A673 (cell line): ENCODE measurements at regions not wholly inside any gene's neighbourhood (a gene's known extent, or its start where the extent isn't known, plus 50 kb on each side); places are given as distances from the start of the nearest gene placed in this dataset.

Experiments used
- BruUV-seq: library from RNA; stranded (reverse); fragments of 400-500 nt; replicated peaks from 2 replicates; lab custom pipeline; 2021; lab: Mats Ljungman, UMichigan
- CTCF ChIA-PET: fragments of 300-600 bp; sonication (Branson Sonifier 250); formaldehyde crosslinking; loops from one replicate; lab custom pipeline; 2022; ENCODE audit warnings: antibody characterized with exemption; lab: Charles Lee
- POLR2A ChIA-PET: fragments of 300-600 bp; sonication (Branson Sonifier 250); formaldehyde crosslinking; loops from one replicate; lab custom pipeline; 2022; ENCODE audit warnings: antibody characterized with exemption; ENCODE audit not compliant: low non-redundant PET; lab: Charles Lee
- DNase-seq: peaks from one replicate; pipeline ENCODE4 v3.0.0-alpha.2; 2015; ENCODE audit warnings: low spot score
- H3K27ac ChIP-seq: fragments of 200-600 bp; sonication (generic); 2 replicates; pipeline ENCODE4 v1.5.1; 2016; ENCODE audit warnings: mixed run types, low read depth, mild to moderate bottlenecking, mixed read lengths, antibody characterized with exemption, low read length; ENCODE audit not compliant: poor library complexity, severe bottlenecking
- H3K27me3 ChIP-seq: fragments of 200-600 bp; sonication (generic); replicated peaks from 2 replicates; pipeline ENCODE4 v1.6.1; 2017; ENCODE audit warnings: mixed run types, low read depth, mild to moderate bottlenecking, mixed read lengths, antibody characterized with exemption, low read length; ENCODE audit not compliant: insufficient read depth, poor library complexity
- H3K36me3 ChIP-seq: fragments of 200-600 bp; sonication (generic); 2 replicates; pipeline ENCODE4 v1.6.1; 2016; ENCODE audit warnings: mixed run types, mild to moderate bottlenecking, mixed read lengths, antibody characterized with exemption, low read length; ENCODE audit not compliant: insufficient read depth, poor library complexity, severe bottlenecking
- H3K4me1 ChIP-seq: fragments of 200-600 bp; sonication (generic); 2 replicates; pipeline ENCODE4 v1.6.1; 2017; ENCODE audit warnings: mixed run types, mild to moderate bottlenecking, mixed read lengths, antibody characterized with exemption, low read length; ENCODE audit not compliant: insufficient read depth, poor library complexity, severe bottlenecking
- H3K4me3 ChIP-seq: fragments of 200-600 bp; sonication (generic); 2 replicates; pipeline ENCODE4 v1.5.1; 2016; ENCODE audit warnings: low read depth, mixed run types, mild to moderate bottlenecking, mixed read lengths, low read length; ENCODE audit not compliant: poor library complexity, severe bottlenecking
- H3K9me3 ChIP-seq: fragments of 200-600 bp; sonication (generic); 2 replicates; pipeline ENCODE4 v1.6.1; 2016; ENCODE audit warnings: mixed run types, low read depth, mild to moderate bottlenecking, mixed read lengths, antibody characterized with exemption, low read length; ENCODE audit not compliant: poor library complexity, severe bottlenecking
- EZH2 ChIP-seq: fragments of 200-600 bp; sonication (generic); IDR thresholded peaks from 2 replicates; pipeline ENCODE4 v1.6.1; 2017; ENCODE audit warnings: borderline replicate concordance, low read depth, mild to moderate bottlenecking, mixed read lengths, antibody characterized with exemption, low read length; ENCODE audit not compliant: poor library complexity, severe bottlenecking
- intact Hi-C: fragments of 100-400 bp; cut with micrococcal nuclease; formaldehyde crosslinking; loops from one replicate; pipeline ENCODE4 v1.10.0; 2022; ENCODE audit not compliant: unreplicated experiment
- TF ChIP-seq, protein P1 (sequence below): fragments of 300-800, 200-600 bp; sonication (generic); conservative IDR thresholded peaks from 2 replicates; pipeline ENCODE4 v1.5.1; 2017; ENCODE audit warnings: low read depth, mild to moderate bottlenecking, antibody characterized with exemption, low read length, moderate library complexity, mixed read lengths

DNA sequence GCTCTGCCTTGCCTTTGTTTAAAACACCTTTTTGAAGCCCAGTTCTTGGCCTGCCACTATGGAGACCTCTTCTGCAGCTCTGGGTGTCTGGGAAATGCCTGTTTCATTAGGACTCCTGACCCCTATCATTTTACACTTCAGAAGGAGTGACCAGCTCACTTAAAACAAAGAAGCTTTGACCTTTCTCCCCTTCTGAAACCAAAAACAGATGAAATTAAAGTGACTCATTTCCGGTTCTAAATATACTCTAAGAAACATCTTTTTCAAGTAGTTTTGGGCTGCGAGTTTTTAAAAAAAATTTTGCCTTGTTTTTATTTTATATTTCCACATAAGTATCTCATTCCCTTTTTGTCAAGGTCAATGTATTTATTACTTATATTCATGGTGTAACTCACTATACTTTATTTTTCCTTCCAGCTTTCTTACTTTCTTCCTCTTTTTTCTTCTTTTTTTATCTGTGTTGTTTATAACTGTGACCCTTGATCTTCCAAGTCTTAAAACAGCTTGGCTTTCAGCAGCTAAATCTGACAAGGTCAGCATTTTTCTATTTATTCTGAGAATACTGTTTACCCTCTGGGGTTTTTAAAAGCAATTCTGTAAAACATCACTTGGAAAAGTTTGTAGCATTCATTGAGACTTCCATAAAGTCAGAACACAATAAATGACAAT, 672.9 kb downstream of the NR2F1-AS1 start:
- ChIA-PET CTCF (no interaction called here), POLR2A (no interaction called here)
- Histone ChIP-seq H3K9me3 (no peaks in the 10 kb centered on the region), H3K4me3 (no peak overlapping the region), H3K27me3 (no peaks in the 10 kb centered on the region), H3K36me3 (no peaks in the 10 kb centered on the region), H3K4me1 (no peaks in the 10 kb centered on the region), H3K27ac (no peak overlapping the region)
- TF ChIP-seq, protein P1, sequence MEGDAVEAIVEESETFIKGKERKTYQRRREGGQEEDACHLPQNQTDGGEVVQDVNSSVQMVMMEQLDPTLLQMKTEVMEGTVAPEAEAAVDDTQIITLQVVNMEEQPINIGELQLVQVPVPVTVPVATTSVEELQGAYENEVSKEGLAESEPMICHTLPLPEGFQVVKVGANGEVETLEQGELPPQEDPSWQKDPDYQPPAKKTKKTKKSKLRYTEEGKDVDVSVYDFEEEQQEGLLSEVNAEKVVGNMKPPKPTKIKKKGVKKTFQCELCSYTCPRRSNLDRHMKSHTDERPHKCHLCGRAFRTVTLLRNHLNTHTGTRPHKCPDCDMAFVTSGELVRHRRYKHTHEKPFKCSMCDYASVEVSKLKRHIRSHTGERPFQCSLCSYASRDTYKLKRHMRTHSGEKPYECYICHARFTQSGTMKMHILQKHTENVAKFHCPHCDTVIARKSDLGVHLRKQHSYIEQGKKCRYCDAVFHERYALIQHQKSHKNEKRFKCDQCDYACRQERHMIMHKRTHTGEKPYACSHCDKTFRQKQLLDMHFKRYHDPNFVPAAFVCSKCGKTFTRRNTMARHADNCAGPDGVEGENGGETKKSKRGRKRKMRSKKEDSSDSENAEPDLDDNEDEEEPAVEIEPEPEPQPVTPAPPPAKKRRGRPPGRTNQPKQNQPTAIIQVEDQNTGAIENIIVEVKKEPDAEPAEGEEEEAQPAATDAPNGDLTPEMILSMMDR, result no peak
- no peak for TF ChIP-seq EZH2
- intact Hi-C loops, result loop anchor here (5.0 to 10.0 kb wide), 3 partner anchors 664 to 1007 kb away; no protein-coding TSS in a partner anchor
- no TSS peak for BruUV-seq
- DNase-seq, result no peak

DNA sequence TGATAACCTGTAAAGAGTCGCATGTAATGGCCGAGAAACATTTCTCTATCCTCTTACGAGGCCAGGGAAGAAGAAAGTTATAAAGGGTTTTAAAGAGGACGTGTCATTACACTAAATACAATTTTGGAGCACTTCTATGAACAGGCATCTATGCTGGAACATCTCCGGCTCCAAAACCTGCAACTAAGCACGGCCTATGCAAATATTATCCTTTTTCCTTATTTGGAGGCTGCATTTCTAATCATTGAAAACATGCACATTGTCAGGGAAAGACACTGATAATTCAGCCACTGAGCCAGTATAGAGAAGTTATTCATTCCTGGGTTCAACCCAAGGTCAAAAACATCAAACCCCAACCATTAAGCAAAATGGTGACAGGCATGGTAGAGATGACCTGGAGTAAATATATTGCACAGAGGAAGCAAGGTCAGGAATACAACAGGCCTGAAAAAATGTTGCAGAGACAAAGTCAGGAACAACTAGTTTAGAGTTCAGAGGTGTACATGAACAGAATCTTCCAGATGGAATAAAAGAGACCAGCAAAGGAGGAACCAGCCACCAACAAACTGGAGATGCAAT, 674.1 kb downstream of the NR2F1-AS1 start:
- BruUV-seq, result no TSS peak
- ChIA-PET CTCF (no interaction called here), POLR2A (no interaction called here)
- Histone ChIP-seq H3K27ac (no peak overlapping the region), H3K4me1 (no peaks in the 10 kb centered on the region), H3K9me3 (no peaks in the 10 kb centered on the region), H3K36me3 (no peaks in the 10 kb centered on the region), H3K27me3 (no peaks in the 10 kb centered on the region), H3K4me3 (no peak overlapping the region)
- intact Hi-C loops, result loop anchor here (5.0 to 10.0 kb wide), 3 partner anchors 665 to 1008 kb away; no protein-coding TSS in a partner anchor
- no peak for DNase-seq
- no peak for TF ChIP-seq EZH2
- TF ChIP-seq, protein P1, result no peak

DNA sequence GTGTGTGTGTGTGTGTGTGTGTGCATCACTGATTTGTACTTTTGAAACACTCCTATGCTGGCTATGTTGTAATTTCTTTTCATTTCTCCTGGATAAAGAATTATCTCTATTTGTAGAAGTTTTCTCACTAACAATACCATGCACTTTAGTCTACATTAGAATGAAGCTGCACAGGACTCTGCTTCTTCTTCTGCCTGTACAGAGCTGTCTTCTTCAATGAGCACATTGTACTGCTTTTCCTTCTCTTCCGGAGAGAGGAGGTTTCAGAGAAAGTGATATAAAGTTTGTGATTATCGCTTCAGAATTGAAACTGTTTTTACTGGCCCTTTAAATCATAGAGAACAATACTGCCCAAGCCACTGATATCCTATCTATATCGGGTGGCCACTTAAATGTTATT, 677.0 kb downstream of the NR2F1-AS1 start:
- POLR2A ChIA-PET, result no interaction called here
- intact Hi-C loops, result loop anchor here (10.0 kb wide), 2 partner anchors 911 to 1011 kb away; no protein-coding TSS in a partner anchor
- no peaks in the 10 kb centered on the region for H3K4me1 ChIP-seq
- CTCF ChIA-PET, result no interaction called here
- DNase-seq, result no peak
- no TSS peak for BruUV-seq
- H3K9me3 ChIP-seq, result no peaks in the 10 kb centered on the region
- H3K27ac ChIP-seq, result no peak overlapping the region
- no peak overlapping the region for H3K4me3 ChIP-seq
- no peaks in the 10 kb centered on the region for H3K27me3 ChIP-seq
- no peaks in the 10 kb centered on the region for H3K36me3 ChIP-seq
- TF ChIP-seq EZH2, result no peak
- TF ChIP-seq, protein P1, result no peak
